Astrocyte of the spinal cord (primary cell): ENCODE measurements at regions not wholly inside any gene's neighbourhood (a gene's known extent, or its start where the extent isn't known, plus 50 kb on each side); places are given as distances from the start of the nearest gene placed in this dataset.
A peak's percentile ranks its signal among the peaks of the same experiment; 100 is the strongest.

Experiments
- DNase-seq: peaks from one replicate; pipeline ENCODE4 v3.0.0; 2011; ENCODE audit warnings: low read depth, low spot score
- H3K4me3 ChIP-seq: 2 replicates; pipeline ENCODE4 v1.5.1; 2011; ENCODE audit warnings: low read depth, mild to moderate bottlenecking, low read length, moderate library complexity
- in situ Hi-C: cut with HindIII; loops from 2 replicates; pipeline ENCODE4 v1.10.0; 2017; ENCODE audit warnings: low sequenced_read_pairs
- TF ChIP-seq, protein P1 (sequence below): IDR thresholded peaks from 2 replicates; pipeline ENCODE4 v1.5.1; 2012; ENCODE audit warnings: low read depth, mild to moderate bottlenecking, low read length, inconsistent platforms

DNA sequence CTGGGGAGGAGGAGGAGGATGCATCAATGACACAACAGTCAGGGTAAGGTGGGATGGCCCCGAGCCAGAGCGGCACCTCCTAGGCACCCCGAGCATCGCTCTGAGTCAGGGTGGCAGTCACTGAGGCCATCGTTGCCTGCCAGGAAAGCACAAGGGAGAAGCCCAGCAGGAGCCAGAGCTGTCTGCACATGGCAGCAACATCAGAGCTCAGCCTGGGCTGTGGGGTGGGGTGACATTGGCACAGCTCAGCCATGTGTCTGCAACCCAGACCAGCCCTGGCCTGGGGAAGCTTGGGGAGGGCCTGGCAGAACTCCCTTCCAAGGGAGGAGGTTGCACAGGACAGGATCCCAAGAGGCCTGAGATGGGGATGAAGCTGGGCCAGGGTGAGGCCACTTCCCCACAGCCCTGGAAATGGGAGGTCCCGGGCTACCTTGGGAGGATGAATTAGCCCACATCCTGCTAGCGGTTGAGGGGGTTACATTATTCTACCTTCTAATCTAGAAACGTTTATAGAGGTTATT is 255.6 kb downstream of the MAFB start:
- in situ Hi-C loops: no loop called here
- TF ChIP-seq, protein P1, sequence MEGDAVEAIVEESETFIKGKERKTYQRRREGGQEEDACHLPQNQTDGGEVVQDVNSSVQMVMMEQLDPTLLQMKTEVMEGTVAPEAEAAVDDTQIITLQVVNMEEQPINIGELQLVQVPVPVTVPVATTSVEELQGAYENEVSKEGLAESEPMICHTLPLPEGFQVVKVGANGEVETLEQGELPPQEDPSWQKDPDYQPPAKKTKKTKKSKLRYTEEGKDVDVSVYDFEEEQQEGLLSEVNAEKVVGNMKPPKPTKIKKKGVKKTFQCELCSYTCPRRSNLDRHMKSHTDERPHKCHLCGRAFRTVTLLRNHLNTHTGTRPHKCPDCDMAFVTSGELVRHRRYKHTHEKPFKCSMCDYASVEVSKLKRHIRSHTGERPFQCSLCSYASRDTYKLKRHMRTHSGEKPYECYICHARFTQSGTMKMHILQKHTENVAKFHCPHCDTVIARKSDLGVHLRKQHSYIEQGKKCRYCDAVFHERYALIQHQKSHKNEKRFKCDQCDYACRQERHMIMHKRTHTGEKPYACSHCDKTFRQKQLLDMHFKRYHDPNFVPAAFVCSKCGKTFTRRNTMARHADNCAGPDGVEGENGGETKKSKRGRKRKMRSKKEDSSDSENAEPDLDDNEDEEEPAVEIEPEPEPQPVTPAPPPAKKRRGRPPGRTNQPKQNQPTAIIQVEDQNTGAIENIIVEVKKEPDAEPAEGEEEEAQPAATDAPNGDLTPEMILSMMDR: no peak
- H3K4me3 ChIP-seq: no peak overlapping the region
- no peak for DNase-seq

DNA sequence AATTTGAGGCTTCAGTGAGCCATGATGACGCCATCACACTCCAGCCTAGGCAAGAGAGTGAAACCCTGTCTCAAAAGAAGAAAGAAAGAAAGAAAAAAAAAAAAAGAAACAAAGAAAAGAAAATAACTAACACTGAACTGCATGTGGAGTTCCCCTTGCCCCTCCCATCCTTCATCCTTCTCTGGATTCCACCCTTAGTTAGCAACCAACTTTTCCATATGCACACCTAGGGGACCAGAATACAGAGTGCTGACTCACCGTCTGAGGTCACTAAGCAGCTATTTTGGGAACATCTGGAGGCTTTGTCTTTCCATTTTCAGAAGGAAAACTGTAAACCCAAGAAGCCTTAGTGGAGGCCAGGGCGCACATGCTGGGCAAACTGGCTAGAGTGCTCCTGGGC is 257.4 kb downstream of the MAFB start:
- in situ Hi-C loops: no loop called here
- DNase-seq: peak; percentile 15
- no peak overlapping the region for H3K4me3 ChIP-seq
- TF ChIP-seq, protein P1: no peak

DNA sequence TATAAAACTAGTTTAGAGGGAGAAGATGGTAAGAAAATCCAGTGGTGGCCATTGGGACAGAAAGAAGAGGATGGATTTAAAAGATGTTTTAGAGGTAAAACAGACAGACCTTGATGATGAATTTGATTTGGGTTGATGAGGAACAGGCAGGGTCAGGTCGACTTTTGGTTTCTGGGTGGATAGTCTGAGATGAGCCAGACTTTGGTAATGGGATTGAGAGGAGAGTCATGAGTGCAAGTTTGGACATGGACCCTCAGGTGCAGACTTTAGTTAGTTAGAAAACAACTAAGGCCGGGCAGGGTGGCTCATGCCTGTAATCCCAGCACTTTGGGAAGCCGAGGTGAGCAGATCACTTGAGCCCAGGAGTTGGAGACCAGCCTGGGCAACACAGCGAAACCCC is 257.9 kb downstream of the MAFB start:
- in situ Hi-C loops: no loop called here
- no peak overlapping the region for H3K4me3 ChIP-seq
- TF ChIP-seq, protein P1: no peak
- DNase-seq: no peak

DNA sequence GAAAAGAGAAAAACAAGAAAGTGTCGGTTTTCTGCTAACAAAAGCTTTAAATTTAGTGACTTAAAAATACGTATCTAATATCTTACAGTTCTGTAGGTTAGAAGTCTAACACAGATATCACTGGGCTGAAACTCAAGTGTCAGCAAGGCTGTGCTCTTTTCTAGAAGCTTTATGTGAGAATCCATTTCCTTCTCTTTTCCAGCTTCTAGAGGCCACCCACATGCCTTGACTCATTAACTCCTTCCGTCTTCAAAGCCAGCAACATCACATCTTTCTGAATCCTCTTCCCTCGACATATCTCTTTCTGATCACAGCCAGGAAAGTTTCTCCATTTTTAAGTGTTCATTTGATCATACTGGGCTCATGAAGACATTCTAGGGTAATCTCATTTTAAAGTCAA is 262.0 kb downstream of the MAFB start:
- TF ChIP-seq, protein P1: no peak
- H3K4me3 ChIP-seq: no peak overlapping the region
- DNase-seq: no peak
- in situ Hi-C loops: no loop called here

DNA sequence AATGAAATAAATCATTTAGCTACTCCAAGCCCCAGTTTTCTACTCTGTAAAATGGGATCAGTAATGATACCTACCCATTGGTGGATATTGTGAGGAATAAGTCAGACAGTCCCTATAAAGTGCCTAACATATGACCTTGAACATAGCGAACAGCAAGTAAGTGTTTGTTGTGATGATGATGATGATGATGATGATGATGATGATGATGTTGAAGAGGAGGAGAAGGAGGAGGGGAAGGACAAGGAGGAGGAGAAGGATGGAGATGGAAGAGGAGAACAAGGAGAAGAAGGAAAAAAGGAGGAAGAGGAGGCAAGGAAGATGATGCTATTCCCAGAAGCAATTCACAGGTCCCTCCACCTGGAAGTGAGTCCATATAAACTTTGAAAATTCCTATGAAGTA is 264.3 kb downstream of the MAFB start:
- in situ Hi-C loops: no loop called here
- TF ChIP-seq, protein P1: no peak
- no peak for DNase-seq
- no peak overlapping the region for H3K4me3 ChIP-seq

DNA sequence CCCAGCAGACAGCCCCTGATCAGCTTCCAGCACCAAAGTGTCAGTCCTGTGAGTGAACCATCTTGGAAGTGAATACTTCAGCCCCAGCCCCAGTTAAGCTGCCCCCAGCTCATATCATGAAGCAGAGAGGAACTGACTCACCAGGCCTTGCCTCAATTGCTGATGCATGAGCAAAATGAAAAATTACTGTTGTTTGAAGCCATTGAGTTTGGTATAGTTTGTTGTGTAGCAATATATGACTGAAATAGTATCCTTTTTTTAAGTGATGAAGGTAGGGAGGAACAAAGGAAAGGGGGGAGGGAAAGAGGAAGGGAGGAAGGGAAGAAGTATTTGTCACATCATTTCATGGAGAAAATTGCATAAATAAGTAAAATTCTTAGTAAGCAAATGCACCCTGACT is 266.4 kb downstream of the MAFB start:
- in situ Hi-C loops: no loop called here
- no peak overlapping the region for H3K4me3 ChIP-seq
- peak; percentile 7 for DNase-seq
- TF ChIP-seq, protein P1: no peak

DNA sequence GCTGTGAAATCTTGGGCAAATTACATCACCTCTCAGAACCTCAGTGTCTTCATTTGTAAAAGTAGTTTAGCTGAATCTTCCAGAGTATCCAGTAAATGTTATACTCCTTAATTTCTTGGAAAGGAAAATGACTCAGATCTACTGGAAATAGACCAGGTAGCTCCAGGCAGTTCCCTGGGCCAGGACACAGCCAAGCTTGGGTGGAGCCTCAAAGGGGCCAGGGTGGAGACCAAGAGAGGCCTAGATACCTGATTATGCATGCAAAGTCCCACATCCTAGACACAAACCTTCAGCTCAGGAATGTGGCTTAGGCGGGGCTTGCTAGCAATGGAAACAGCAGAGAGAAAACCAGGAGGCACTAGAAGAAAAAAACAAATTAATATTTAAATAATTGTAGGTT is 272.8 kb downstream of the MAFB start:
- no peak for DNase-seq
- H3K4me3 ChIP-seq: no peak overlapping the region
- in situ Hi-C loops: no loop called here
- TF ChIP-seq, protein P1: no peak
